K562 (cell line): ENCODE measurements at regions not wholly inside any gene's neighbourhood (a gene's known extent, or its start where the extent isn't known, plus 50 kb on each side); places are given as distances from the start of the nearest gene placed in this dataset.

Experiments
- ELF1 ChIP-seq: fragments of 200-800 bp; sonication (Bioruptor generic); IDR thresholded peaks from 2 replicates; pipeline ENCODE4 v1.6.1; 2016; ENCODE audit warnings: missing genetic modification characterization, missing compliant biosample characterization
- JUNB ChIP-seq: fragments of 450-650 bp; formaldehyde crosslinking; conservative IDR thresholded peaks from 2 replicates; pipeline ENCODE4 v1.4.0; 2020; ENCODE audit warnings: mild to moderate bottlenecking
- MYNN ChIP-seq, 2 experiments: sonication (generic); formaldehyde crosslinking in 1 of 2; IDR thresholded peaks; 2 replicates each; pipeline versions ENCODE4 v1.5.0 to v1.6.1; 2016 to 2020; ENCODE audit warnings: antibody characterized with exemption in 1 of 2, missing genetic modification reagents in 1 of 2
- TAF15 ChIP-seq: fragments of 200-400 bp; formaldehyde crosslinking; IDR thresholded peaks from 2 replicates; pipeline ENCODE4 v1.6.1; 2017; ENCODE audit warnings: mild to moderate bottlenecking, low read depth, low read length, moderate library complexity
- YY1 ChIP-seq, 3 experiments: IDR thresholded peaks; 2 replicates each; pipeline ENCODE4 v1.6.1; 2011; ENCODE audit warnings: low read length in 2 of 3, mild to moderate bottlenecking in 2 of 3, moderate library complexity in 2 of 3, borderline replicate concordance in 1 of 3, control low read depth in 1 of 3, low read depth in 1 of 3; ENCODE audit not compliant: insufficient read depth in 3 of 3, insufficient replicate concordance in 2 of 3, control insufficient read depth in 1 of 3, insufficient read length in 1 of 3; ENCODE audit errors: extremely low read depth in 1 of 3

GRCh38 chr7:27418541-27418940, 175.9 kb downstream of the EVX1 start:
- TF ChIP-seq MYNN (IDR thresholded peaks at IDR 0.05) (no peak), MYNN (CRISPR knock-in tag; IDR thresholded peaks at IDR 0.05) (no peak), YY1 (IDR thresholded peaks at IDR 0.05; ENCODE audit: borderline replicate concordance in 1 of 3, control insufficient read depth in 1 of 3, extremely low read depth in 1 of 3, insufficient read depth in 3 of 3, insufficient read length in 1 of 3, insufficient replicate concordance in 2 of 3, low read depth in 1 of 3, low read length in 2 of 3) (no peak), ELF1 (tag) (no peak), JUNB (CRISPR knock-in tag) (no peak), TAF15 (no peak)
